ENCODE measurements at regions not wholly inside any gene's neighbourhood (a gene's known extent, or its start where the extent isn't known, plus 50 kb on each side); places are given as distances from the start of the nearest gene placed in this dataset.

DNA sequence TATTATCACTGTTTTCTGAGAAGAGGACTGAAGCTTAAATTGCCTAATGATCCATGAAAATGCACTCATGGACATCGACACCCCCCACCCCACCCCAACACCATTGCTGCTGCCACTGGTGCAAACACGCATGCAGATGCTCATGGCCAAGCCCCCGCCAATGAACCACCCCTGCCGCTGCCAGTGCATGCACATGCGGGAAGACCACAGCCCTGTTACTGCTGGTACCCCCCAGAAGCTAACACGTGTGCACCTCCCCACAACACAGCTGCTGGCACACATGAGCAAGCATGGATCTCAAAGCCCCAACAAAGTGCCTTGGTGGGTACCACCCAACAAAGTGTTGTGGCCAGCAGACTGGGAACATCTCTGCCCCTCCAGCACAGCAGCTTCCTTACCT lies 594.1 kb upstream of the FAT1 start:
- TF ChIP-seq, protein P1, sequence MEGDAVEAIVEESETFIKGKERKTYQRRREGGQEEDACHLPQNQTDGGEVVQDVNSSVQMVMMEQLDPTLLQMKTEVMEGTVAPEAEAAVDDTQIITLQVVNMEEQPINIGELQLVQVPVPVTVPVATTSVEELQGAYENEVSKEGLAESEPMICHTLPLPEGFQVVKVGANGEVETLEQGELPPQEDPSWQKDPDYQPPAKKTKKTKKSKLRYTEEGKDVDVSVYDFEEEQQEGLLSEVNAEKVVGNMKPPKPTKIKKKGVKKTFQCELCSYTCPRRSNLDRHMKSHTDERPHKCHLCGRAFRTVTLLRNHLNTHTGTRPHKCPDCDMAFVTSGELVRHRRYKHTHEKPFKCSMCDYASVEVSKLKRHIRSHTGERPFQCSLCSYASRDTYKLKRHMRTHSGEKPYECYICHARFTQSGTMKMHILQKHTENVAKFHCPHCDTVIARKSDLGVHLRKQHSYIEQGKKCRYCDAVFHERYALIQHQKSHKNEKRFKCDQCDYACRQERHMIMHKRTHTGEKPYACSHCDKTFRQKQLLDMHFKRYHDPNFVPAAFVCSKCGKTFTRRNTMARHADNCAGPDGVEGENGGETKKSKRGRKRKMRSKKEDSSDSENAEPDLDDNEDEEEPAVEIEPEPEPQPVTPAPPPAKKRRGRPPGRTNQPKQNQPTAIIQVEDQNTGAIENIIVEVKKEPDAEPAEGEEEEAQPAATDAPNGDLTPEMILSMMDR (IDR thresholded peaks at IDR 0.05; ENCODE audit: control extremely low read depth, extremely low read depth): no peak
- DNase-seq: no peak
- H3K27ac ChIP-seq (ENCODE audit: low read depth in 1 of 2, low read length in 1 of 2): no peak overlapping the region
- H3K36me3 ChIP-seq (ENCODE audit: control insufficient read depth in 4 of 4, insufficient read depth in 4 of 4, low read length in 4 of 4): no peaks in the 10 kb centered on the region
- no peak overlapping the region for H3K9ac ChIP-seq (ENCODE audit: insufficient read depth in 1 of 2, low read length in 2 of 2)
- H3K4me3 ChIP-seq: no peak overlapping the region
- 91 to 94% methylated on average over 6 of the region's 6 CpGs for WGBS, 2 donors
- H3K27me3 ChIP-seq (ENCODE audit: control insufficient read depth in 3 of 3, insufficient read depth in 3 of 3, low read length in 2 of 3): no peaks in the 10 kb centered on the region
- peaks cover 0 to 3% (median 1%) of the 10 kb centered on the region in 4 donors for H3K9me3 ChIP-seq (ENCODE audit: control insufficient read depth in 4 of 4, insufficient read depth in 3 of 4, low read length in 3 of 4)
- no peak for ATAC-seq (ENCODE audit: insufficient read depth, low FRiP score)
- no peaks in the 10 kb centered on the region for H3K4me1 ChIP-seq (ENCODE audit: control insufficient read depth in 5 of 5, insufficient read depth in 5 of 5, low read length in 5 of 5)

DNA sequence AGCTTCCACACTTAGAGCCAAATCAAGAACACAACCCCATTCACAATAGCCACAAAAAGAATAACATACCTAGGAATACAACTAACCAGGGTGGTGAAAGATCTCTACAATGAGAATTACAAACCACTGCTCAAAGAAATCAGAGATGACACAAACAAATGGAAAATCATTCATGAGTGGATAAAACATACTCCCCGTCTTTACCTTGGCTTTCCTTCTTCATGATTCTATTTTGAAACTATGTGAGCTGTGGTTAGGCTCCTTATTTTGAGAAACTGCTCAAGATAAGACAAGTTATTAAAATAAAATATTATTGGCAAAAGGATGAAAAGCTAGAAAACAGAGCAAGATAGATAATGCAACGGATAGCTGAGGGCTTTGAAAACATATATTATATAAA lies 598.1 kb upstream of the FAT1 start:
- peaks cover 0 to 3% (median 1%) of the 10 kb centered on the region in 4 donors for H3K9me3 ChIP-seq (ENCODE audit: control insufficient read depth in 4 of 4, insufficient read depth in 3 of 4, low read length in 3 of 4)
- DNase-seq (no peak), ATAC-seq (ENCODE audit: insufficient read depth, low FRiP score) (no peak)
- H3K4me3 ChIP-seq: no peak overlapping the region
- 78% methylated on average over 2 of the region's 2 CpGs for WGBS, 2 donors
- no peaks in the 10 kb centered on the region for H3K36me3 ChIP-seq (ENCODE audit: control insufficient read depth in 4 of 4, insufficient read depth in 4 of 4, low read length in 4 of 4)
- H3K27me3 ChIP-seq (ENCODE audit: control insufficient read depth in 3 of 3, insufficient read depth in 3 of 3, low read length in 2 of 3): no peaks in the 10 kb centered on the region
- H3K27ac ChIP-seq (ENCODE audit: low read depth in 1 of 2, low read length in 1 of 2): no peak overlapping the region
- TF ChIP-seq, protein P1 (IDR thresholded peaks at IDR 0.05; ENCODE audit: control extremely low read depth, extremely low read depth): no peak
- H3K9ac ChIP-seq (ENCODE audit: insufficient read depth in 1 of 2, low read length in 2 of 2): no peak overlapping the region
- H3K4me1 ChIP-seq (ENCODE audit: control insufficient read depth in 5 of 5, insufficient read depth in 5 of 5, low read length in 5 of 5): no peaks in the 10 kb centered on the region

DNA sequence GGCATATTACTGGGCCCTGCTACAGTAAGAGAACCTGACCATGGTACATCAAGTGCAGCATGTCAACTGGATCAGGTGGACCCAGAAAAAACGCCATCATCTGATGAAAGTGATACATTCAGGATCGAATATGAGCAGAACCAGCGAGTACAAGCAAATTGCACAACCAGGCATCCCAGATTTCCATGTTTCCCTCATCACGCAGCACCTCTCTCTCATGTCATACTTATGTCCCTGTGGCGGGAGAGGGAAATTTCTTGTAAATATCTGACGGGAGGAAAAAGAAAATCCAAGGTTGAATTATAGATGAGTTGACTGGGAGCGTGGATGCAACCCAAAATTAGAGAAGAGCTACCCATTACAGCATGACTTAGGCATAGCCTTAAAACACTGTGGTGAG lies 608.5 kb upstream of the FAT1 start:
- no peak overlapping the region for H3K27ac ChIP-seq (ENCODE audit: low read depth in 1 of 2, low read length in 1 of 2)
- no peak for ATAC-seq (ENCODE audit: insufficient read depth, low FRiP score)
- DNase-seq: peak; percentile 65 to 91 (median 77)

More for the DNA sequence above, 608.5 kb upstream of the FAT1 start:
- 75 to 83% methylated on average over 7 of the region's 7 CpGs for WGBS, 2 donors
- H3K4me1 ChIP-seq (ENCODE audit: control insufficient read depth in 5 of 5, insufficient read depth in 5 of 5, low read length in 5 of 5): peaks cover 0 to 7% (median 0%) of the 10 kb centered on the region in 5 donors
- H3K9me3 ChIP-seq (ENCODE audit: control insufficient read depth in 4 of 4, insufficient read depth in 3 of 4, low read length in 3 of 4): no peaks in the 10 kb centered on the region
- H3K36me3 ChIP-seq (ENCODE audit: control insufficient read depth in 4 of 4, insufficient read depth in 4 of 4, low read length in 4 of 4): no peaks in the 10 kb centered on the region
- H3K4me3 ChIP-seq: no peak overlapping the region
- no peak overlapping the region for H3K9ac ChIP-seq (ENCODE audit: insufficient read depth in 1 of 2, low read length in 2 of 2)
- TF ChIP-seq, protein P1 (IDR thresholded peaks at IDR 0.05; ENCODE audit: control extremely low read depth, extremely low read depth): no peak
- H3K27me3 ChIP-seq (ENCODE audit: control insufficient read depth in 3 of 3, insufficient read depth in 3 of 3, low read length in 2 of 3): no peaks in the 10 kb centered on the region
